ENCODE measurements at regions not wholly inside any gene's neighbourhood (a gene's known extent, or its start where the extent isn't known, plus 50 kb on each side); places are given as distances from the start of the nearest gene placed in this dataset.

- no peaks in the 10 kb centered on the region for H3K27me3 ChIP-seq (ENCODE audit: insufficient read depth, low read depth)
- H3K4me1 ChIP-seq (replicated peaks; ENCODE audit: insufficient read depth) = no peaks in the 10 kb centered on the region
- no peak for TF ChIP-seq EZH2 (IDR thresholded peaks at IDR 0.05; ENCODE audit: low read depth)
- TF ChIP-seq, protein P1, sequence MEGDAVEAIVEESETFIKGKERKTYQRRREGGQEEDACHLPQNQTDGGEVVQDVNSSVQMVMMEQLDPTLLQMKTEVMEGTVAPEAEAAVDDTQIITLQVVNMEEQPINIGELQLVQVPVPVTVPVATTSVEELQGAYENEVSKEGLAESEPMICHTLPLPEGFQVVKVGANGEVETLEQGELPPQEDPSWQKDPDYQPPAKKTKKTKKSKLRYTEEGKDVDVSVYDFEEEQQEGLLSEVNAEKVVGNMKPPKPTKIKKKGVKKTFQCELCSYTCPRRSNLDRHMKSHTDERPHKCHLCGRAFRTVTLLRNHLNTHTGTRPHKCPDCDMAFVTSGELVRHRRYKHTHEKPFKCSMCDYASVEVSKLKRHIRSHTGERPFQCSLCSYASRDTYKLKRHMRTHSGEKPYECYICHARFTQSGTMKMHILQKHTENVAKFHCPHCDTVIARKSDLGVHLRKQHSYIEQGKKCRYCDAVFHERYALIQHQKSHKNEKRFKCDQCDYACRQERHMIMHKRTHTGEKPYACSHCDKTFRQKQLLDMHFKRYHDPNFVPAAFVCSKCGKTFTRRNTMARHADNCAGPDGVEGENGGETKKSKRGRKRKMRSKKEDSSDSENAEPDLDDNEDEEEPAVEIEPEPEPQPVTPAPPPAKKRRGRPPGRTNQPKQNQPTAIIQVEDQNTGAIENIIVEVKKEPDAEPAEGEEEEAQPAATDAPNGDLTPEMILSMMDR (conservative IDR thresholded peaks at IDR 0.05) = no peak
- H3K9me2 ChIP-seq (ENCODE audit: insufficient read depth) = no peaks in the 10 kb centered on the region
- no peaks in the 10 kb centered on the region for H4K20me1 ChIP-seq (ENCODE audit: insufficient read depth)
- no peaks in the 10 kb centered on the region for H3F3A ChIP-seq (ENCODE audit: insufficient read depth, low read depth)
- no peaks in the 10 kb centered on the region for H3K9me3 ChIP-seq (ENCODE audit: insufficient read depth, low read depth)
- H3K79me2 ChIP-seq (ENCODE audit: low read depth) = no peaks in the 10 kb centered on the region
- DNase-seq = no peak
- H3K36me3 ChIP-seq (ENCODE audit: low read depth) = no peaks in the 10 kb centered on the region
- BruUV-seq (replicated peaks) = no TSS peak
- CTCF ChIA-PET = no interaction called here
- H2AFZ ChIP-seq = no peak overlapping the region
- intact Hi-C loops (cut with micrococcal nuclease; ENCODE audit: unreplicated experiment) = no loop called here
- H3K4me2 ChIP-seq = no peak overlapping the region
- no peak overlapping the region for H3K27ac ChIP-seq
- H3K4me3 ChIP-seq = no peak overlapping the region
- POLR2A ChIA-PET (ENCODE audit: unreplicated experiment) = no interaction called here
Observed at GRCh38 chr16:61146429-61146828, 889.8 kb downstream of the CDH8 start.

DNA sequence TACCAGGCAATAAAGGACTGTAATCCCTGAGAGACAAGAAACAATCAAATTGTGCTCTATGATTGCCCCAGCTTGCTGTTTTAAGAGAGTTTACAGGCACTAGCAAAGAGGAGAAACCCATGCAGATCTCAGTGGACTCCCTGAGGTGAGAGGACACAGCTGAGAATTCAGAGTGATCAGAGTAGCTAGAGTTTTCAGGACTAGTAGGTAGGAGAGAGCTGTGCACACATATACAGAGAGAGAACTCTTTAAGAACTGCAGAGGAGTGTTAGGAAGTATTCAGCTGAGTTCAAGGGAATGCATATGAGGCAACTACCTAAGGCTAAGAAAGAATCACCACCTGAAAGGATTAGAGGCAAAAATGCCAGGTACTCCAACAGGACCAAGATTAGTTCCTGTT lies 904.8 kb downstream of the CDH8 start:
- no peak for DNase-seq
- no TSS peak for BruUV-seq (replicated peaks)
- H3K27me3 ChIP-seq (ENCODE audit: insufficient read depth, low read depth) = no peaks in the 10 kb centered on the region
- H3F3A ChIP-seq (ENCODE audit: insufficient read depth, low read depth) = no peaks in the 10 kb centered on the region
- H3K4me2 ChIP-seq = no peak overlapping the region
- POLR2A ChIA-PET (ENCODE audit: unreplicated experiment) = no interaction called here
- no peaks in the 10 kb centered on the region for H3K79me2 ChIP-seq (ENCODE audit: low read depth)
- no peaks in the 10 kb centered on the region for H3K36me3 ChIP-seq (ENCODE audit: low read depth)
- intact Hi-C loops (cut with micrococcal nuclease; ENCODE audit: unreplicated experiment) = no loop called here
- H2AFZ ChIP-seq = no peak overlapping the region
- no peak for TF ChIP-seq EZH2 (IDR thresholded peaks at IDR 0.05; ENCODE audit: low read depth)
- TF ChIP-seq, protein P1 (conservative IDR thresholded peaks at IDR 0.05) = no peak
- CTCF ChIA-PET = no interaction called here
- no peak overlapping the region for H3K27ac ChIP-seq
- no peaks in the 10 kb centered on the region for H4K20me1 ChIP-seq (ENCODE audit: insufficient read depth)
- H3K4me3 ChIP-seq = no peak overlapping the region
- H3K4me1 ChIP-seq (replicated peaks; ENCODE audit: insufficient read depth) = no peaks in the 10 kb centered on the region
- no peaks in the 10 kb centered on the region for H3K9me3 ChIP-seq (ENCODE audit: insufficient read depth, low read depth)
- no peaks in the 10 kb centered on the region; the same call in 1 of the 2 replicates for H3K9me2 ChIP-seq (ENCODE audit: insufficient read depth)

GRCh38 chr16:61128545-61129323 lies 907.5 kb downstream of the CDH8 start:
- no peak overlapping the region for H3K4me3 ChIP-seq
- H3K4me2 ChIP-seq = no peak overlapping the region
- DNase-seq = no peak
- H3K9me2 ChIP-seq (ENCODE audit: insufficient read depth) = no peaks in the 10 kb centered on the region; the same call in 1 of the 2 replicates
- intact Hi-C loops (cut with micrococcal nuclease; ENCODE audit: unreplicated experiment) = no loop called here
- no peak overlapping the region for H3K27ac ChIP-seq
- no peaks in the 10 kb centered on the region for H3F3A ChIP-seq (ENCODE audit: insufficient read depth, low read depth)
- no peaks in the 10 kb centered on the region for H3K27me3 ChIP-seq (ENCODE audit: insufficient read depth, low read depth)
- no TSS peak for BruUV-seq (replicated peaks)
- H3K4me1 ChIP-seq (replicated peaks; ENCODE audit: insufficient read depth) = no peaks in the 10 kb centered on the region
- TF ChIP-seq, protein P1 (conservative IDR thresholded peaks at IDR 0.05) = no peak
- TF ChIP-seq EZH2 (IDR thresholded peaks at IDR 0.05; ENCODE audit: low read depth) = no peak
- H4K20me1 ChIP-seq (ENCODE audit: insufficient read depth) = no peaks in the 10 kb centered on the region
- CTCF ChIA-PET = no interaction called here
- H3K9me3 ChIP-seq (ENCODE audit: insufficient read depth, low read depth) = no peaks in the 10 kb centered on the region
- H3K36me3 ChIP-seq (ENCODE audit: low read depth) = no peaks in the 10 kb centered on the region
- POLR2A ChIA-PET (ENCODE audit: unreplicated experiment) = no interaction called here
- no peak overlapping the region for H2AFZ ChIP-seq
- H3K79me2 ChIP-seq (ENCODE audit: low read depth) = no peaks in the 10 kb centered on the region

Measured in PC-9 (cell line).